ENCODE measurements at regions not wholly inside any gene's neighbourhood (a gene's known extent, or its start where the extent isn't known, plus 50 kb on each side); places are given as distances from the start of the nearest gene placed in this dataset.

DNA sequence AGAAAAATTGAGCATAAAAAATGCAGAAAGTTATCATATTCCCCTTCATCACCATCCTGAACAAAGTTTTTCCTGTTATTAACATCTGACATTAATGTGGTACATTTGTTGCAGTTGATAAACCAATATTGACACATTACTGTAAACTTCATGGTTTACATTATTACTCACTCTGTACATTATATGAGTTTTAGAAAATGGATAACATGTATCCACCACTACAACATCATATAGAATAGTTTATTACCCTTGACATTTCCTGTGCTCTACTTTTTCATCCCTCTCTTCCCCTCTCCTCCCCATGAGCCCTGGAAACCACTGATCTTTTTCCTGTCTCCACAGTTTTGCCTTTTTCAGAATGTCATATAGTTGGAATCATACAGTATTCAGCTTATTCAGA is 618.6 kb upstream of the TMEFF2 start:
- Histone ChIP-seq H4K20me1 (ENCODE audit: insufficient read depth) (no peaks in the 10 kb centered on the region), H3K9ac (ENCODE audit: low read length) (no peak overlapping the region), H3K4me3 (replicated peaks in 1 of 2; ENCODE audit: low read depth in 1 of 2, low read length in 2 of 2) (no peak overlapping the region), H3K4me2 (ENCODE audit: low read length) (no peak overlapping the region), H3K36me3 (ENCODE audit: control insufficient read depth in 1 of 2, insufficient read depth in 2 of 2, low read length in 2 of 2) (no peaks in the 10 kb centered on the region), H3K27ac (ENCODE audit: low read depth, low read length) (no peak overlapping the region), H3K4me1 (ENCODE audit: control insufficient read depth in 1 of 2, insufficient read depth in 2 of 2, low read length in 2 of 2) (no peaks in the 10 kb centered on the region), H3K79me2 (ENCODE audit: insufficient read depth, low read length) (no peaks in the 10 kb centered on the region), H2AFZ (ENCODE audit: low read depth, low read length, poor library complexity, severe bottlenecking) (no peak overlapping the region), H3K9me3 (ENCODE audit: control insufficient read depth in 1 of 2, insufficient read depth in 1 of 2, low read depth in 1 of 2, low read length in 2 of 2) (no peaks in the 10 kb centered on the region), H3K27me3 (ENCODE audit: insufficient read depth, low read length) (no peaks in the 10 kb centered on the region), H3K9me2 (ENCODE audit: insufficient read depth) (no peaks in the 10 kb centered on the region)
- RAD21 ChIA-PET (ENCODE audit: low non-redundant PET in 1 of 2, low total read pairs in 2 of 2, uncharacterized antibody in 2 of 2, unreplicated experiment in 2 of 2) = no interaction called here
- intact Hi-C loops (cut with micrococcal nuclease) = no loop called here
- no TSS peak for BruUV-seq (replicated peaks)
- ATAC-seq = no peak
- no peak for TF ChIP-seq ELF1 (IDR thresholded peaks at IDR 0.05; ENCODE audit: borderline replicate concordance, low read depth)
- TF ChIP-seq ZFX (IDR thresholded peaks at IDR 0.05) = no peak
- TF ChIP-seq JUND (IDR thresholded peaks at IDR 0.05) = no peak
- TF ChIP-seq, protein P1, sequence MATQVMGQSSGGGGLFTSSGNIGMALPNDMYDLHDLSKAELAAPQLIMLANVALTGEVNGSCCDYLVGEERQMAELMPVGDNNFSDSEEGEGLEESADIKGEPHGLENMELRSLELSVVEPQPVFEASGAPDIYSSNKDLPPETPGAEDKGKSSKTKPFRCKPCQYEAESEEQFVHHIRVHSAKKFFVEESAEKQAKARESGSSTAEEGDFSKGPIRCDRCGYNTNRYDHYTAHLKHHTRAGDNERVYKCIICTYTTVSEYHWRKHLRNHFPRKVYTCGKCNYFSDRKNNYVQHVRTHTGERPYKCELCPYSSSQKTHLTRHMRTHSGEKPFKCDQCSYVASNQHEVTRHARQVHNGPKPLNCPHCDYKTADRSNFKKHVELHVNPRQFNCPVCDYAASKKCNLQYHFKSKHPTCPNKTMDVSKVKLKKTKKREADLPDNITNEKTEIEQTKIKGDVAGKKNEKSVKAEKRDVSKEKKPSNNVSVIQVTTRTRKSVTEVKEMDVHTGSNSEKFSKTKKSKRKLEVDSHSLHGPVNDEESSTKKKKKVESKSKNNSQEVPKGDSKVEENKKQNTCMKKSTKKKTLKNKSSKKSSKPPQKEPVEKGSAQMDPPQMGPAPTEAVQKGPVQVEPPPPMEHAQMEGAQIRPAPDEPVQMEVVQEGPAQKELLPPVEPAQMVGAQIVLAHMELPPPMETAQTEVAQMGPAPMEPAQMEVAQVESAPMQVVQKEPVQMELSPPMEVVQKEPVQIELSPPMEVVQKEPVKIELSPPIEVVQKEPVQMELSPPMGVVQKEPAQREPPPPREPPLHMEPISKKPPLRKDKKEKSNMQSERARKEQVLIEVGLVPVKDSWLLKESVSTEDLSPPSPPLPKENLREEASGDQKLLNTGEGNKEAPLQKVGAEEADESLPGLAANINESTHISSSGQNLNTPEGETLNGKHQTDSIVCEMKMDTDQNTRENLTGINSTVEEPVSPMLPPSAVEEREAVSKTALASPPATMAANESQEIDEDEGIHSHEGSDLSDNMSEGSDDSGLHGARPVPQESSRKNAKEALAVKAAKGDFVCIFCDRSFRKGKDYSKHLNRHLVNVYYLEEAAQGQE (IDR thresholded peaks at IDR 0.05; ENCODE audit: low read depth) = no peak
- TF ChIP-seq, protein P2, sequence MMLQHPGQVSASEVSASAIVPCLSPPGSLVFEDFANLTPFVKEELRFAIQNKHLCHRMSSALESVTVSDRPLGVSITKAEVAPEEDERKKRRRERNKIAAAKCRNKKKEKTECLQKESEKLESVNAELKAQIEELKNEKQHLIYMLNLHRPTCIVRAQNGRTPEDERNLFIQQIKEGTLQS (IDR thresholded peaks at IDR 0.05) = no peak
- POLR2A ChIA-PET = no interaction called here
- CTCF ChIA-PET = no interaction called here
- DNase-seq (ENCODE audit: low read depth, low spot score) = no peak

DNA sequence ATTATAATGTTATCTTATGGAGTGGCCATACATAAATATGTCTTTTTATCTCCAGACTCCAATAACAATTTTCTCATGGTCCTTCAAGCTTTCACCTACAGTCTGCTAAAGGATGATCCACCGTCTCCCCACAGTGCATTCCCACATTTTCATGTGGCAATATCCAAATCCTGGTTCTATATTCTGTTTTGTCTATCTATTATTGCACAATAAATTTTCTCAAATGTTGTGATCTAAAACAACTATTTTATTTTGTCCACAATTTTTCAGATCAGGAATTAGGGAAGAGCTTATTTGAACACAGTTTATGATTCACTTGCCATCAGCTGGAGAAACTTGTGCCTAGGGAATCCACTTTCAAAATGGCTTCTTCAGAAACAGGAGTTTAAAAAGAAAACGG is 614.4 kb upstream of the TMEFF2 start:
- no TSS peak for BruUV-seq (replicated peaks)

More for the DNA sequence above, 614.4 kb upstream of the TMEFF2 start:
- no peaks in the 10 kb centered on the region for H3K36me3 ChIP-seq (ENCODE audit: control insufficient read depth in 1 of 2, insufficient read depth in 2 of 2, low read length in 2 of 2)
- no peaks in the 10 kb centered on the region for H3K79me2 ChIP-seq (ENCODE audit: insufficient read depth, low read length)
- ATAC-seq (no peak), DNase-seq (ENCODE audit: low read depth, low spot score) (no peak)
- H2AFZ ChIP-seq (ENCODE audit: low read depth, low read length, poor library complexity, severe bottlenecking) = no peak overlapping the region
- no peak overlapping the region for H3K9ac ChIP-seq (ENCODE audit: low read length)
- TF ChIP-seq ZNF274 (IDR thresholded peaks at IDR 0.05; ENCODE audit: low read depth, low read length) (no peak), SP1 (IDR thresholded peaks at IDR 0.05; ENCODE audit: low read depth) (no peak)
- no peaks in the 10 kb centered on the region; a peak in 1 of 4 replicates for H3K9me3 ChIP-seq (ENCODE audit: control insufficient read depth in 1 of 2, insufficient read depth in 1 of 2, low read depth in 1 of 2, low read length in 2 of 2)
- H4K20me1 ChIP-seq (ENCODE audit: insufficient read depth) = no peaks in the 10 kb centered on the region
- no peak overlapping the region for H3K4me3 ChIP-seq (replicated peaks in 1 of 2; ENCODE audit: low read depth in 1 of 2, low read length in 2 of 2)
- H3K4me2 ChIP-seq (ENCODE audit: low read length) = no peak overlapping the region
- H3K4me1 ChIP-seq (ENCODE audit: control insufficient read depth in 1 of 2, insufficient read depth in 2 of 2, low read length in 2 of 2) = no peaks in the 10 kb centered on the region
- RAD21 ChIA-PET (ENCODE audit: low non-redundant PET in 1 of 2, low total read pairs in 2 of 2, uncharacterized antibody in 2 of 2, unreplicated experiment in 2 of 2) = no interaction called here
- POLR2A ChIA-PET = no interaction called here
- H3K27ac ChIP-seq (ENCODE audit: low read depth, low read length) = no peak overlapping the region
- intact Hi-C loops (cut with micrococcal nuclease) = no loop called here
- CTCF ChIA-PET = no interaction called here
- no peaks in the 10 kb centered on the region for H3K27me3 ChIP-seq (ENCODE audit: insufficient read depth, low read length)
- no peaks in the 10 kb centered on the region for H3K9me2 ChIP-seq (ENCODE audit: insufficient read depth)

All from HCT116 (cell line).